HG03039 (cell line): ENCODE measurements at regions not wholly inside any gene's neighbourhood (a gene's known extent, or its start where the extent isn't known, plus 50 kb on each side); places are given as distances from the start of the nearest gene placed in this dataset.
"Not testable (repeated sequence)": the region's sequence is repeated elsewhere in the genome, so short reads cannot be mapped to it uniquely, and the experiment has no call there.

ENCODE experiments used
- ATAC-seq: cut with Tn5 transposase; IDR thresholded peaks from one replicate; pipeline ENCODE4 v1.9.1; 2021; ENCODE audit warnings: mild to moderate bottlenecking, moderate library complexity; ENCODE audit not compliant: unreplicated experiment

- ATAC-seq = not testable (repeated sequence)
Observed at GRCh38 chr12:14032191-14032590, 50.8 kb upstream of the GRIN2B start.

GRCh38 chr12:14043776-14044175 lies 62.4 kb upstream of the GRIN2B start:
- ATAC-seq = no peak

- no peak for ATAC-seq
Observed at GRCh38 chr12:14048941-14049545, 67.6 kb upstream of the GRIN2B start.

GRCh38 chr12:14057895-14058294 lies 76.5 kb upstream of the GRIN2B start:
- no peak for ATAC-seq

GRCh38 chr12:14058717-14059116 lies 77.3 kb upstream of the GRIN2B start:
- no peak for ATAC-seq

- no peak for ATAC-seq
Observed at GRCh38 chr12:14059548-14059947, 78.1 kb upstream of the GRIN2B start.

- ATAC-seq = no peak
Observed at GRCh38 chr12:14065616-14066015, 84.2 kb upstream of the GRIN2B start.

- ATAC-seq = no peak
Observed at GRCh38 chr12:14066021-14066420, 84.6 kb upstream of the GRIN2B start.

- no peak for ATAC-seq
Observed at GRCh38 chr12:14068961-14069360, 87.6 kb upstream of the GRIN2B start.

- ATAC-seq = no peak
Observed at GRCh38 chr12:14071833-14072232, 90.4 kb upstream of the GRIN2B start.

GRCh38 chr12:14072987-14073386 lies 91.6 kb upstream of the GRIN2B start:
- no peak for ATAC-seq

GRCh38 chr12:14075797-14076393 lies 94.5 kb upstream of the GRIN2B start:
- no peak for ATAC-seq

GRCh38 chr12:14076538-14076937 lies 95.1 kb upstream of the GRIN2B start:
- ATAC-seq = no peak

GRCh38 chr12:14086838-14087237 lies 105.4 kb upstream of the GRIN2B start:
- no peak for ATAC-seq

GRCh38 chr12:14099994-14100393 lies 118.6 kb upstream of the GRIN2B start:
- no peak for ATAC-seq

- ATAC-seq = not testable (repeated sequence)
Observed at GRCh38 chr12:14101556-14101955, 120.2 kb upstream of the GRIN2B start.

- peak; percentile 92 for ATAC-seq
Observed at GRCh38 chr12:14111230-14111865, 129.9 kb upstream of the GRIN2B start.

- no peak for ATAC-seq
Observed at GRCh38 chr12:14113031-14113430, 131.6 kb upstream of the GRIN2B start.

- ATAC-seq = no peak
Observed at GRCh38 chr12:14126692-14127091, 145.3 kb upstream of the GRIN2B start.

- no peak for ATAC-seq
Observed at GRCh38 chr12:14129611-14130195, 148.3 kb upstream of the GRIN2B start.

- no peak for ATAC-seq
Observed at GRCh38 chr12:14135996-14136395, 154.6 kb upstream of the GRIN2B start.

GRCh38 chr12:14138495-14138894 lies 157.1 kb upstream of the GRIN2B start:
- ATAC-seq = no peak
